ENCODE measurements at regions not wholly inside any gene's neighbourhood (a gene's known extent, or its start where the extent isn't known, plus 50 kb on each side); places are given as distances from the start of the nearest gene placed in this dataset.
"Not testable (repeated sequence)": the region's sequence is repeated elsewhere in the genome, so short reads cannot be mapped to it uniquely, and the experiment has no call there.

DNA sequence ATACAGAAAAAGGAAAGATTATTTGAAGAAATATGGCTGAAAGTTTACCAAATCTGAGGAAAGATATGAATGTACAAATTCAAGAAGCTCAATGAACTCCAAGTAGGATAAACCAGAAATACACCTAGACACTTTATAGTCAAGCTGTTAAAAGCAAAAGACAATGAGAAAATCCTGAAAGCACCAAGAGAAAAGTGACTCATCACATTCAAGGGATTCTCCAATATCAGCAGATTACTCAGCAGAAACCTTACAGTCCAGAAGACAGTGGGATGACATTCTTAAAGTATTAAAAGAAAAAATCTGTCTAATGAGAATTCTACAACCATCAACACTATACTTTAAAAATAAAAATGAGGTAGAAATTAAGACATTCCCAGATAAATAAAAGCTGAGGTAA lies 223.8 kb upstream of the ZCCHC13 start:
- Histone ChIP-seq H3K9me3 (replicated peaks in 1 of 11) (peaks cover 33 to 56% (median 38%) of the 10 kb centered on the region in 11 experiments), H3K36me3 (peaks cover 0 to 15% (median 0%) of the 10 kb centered on the region in 11 experiments; a peak in 5 of 22 replicates), H3K4me3 (no peak overlapping the region), H3K4me2 (no peak overlapping the region), H3K4me1 (no peaks in the 10 kb centered on the region), H4K20me1 (no peaks in the 10 kb centered on the region), H3K27ac (no peak overlapping the region), H3K9ac (no peak overlapping the region), H3K27me3 (no peaks in the 10 kb centered on the region)
- no peak for TF ChIP-seq Cebpa-rat (IDR thresholded peaks at IDR 0.05)

DNA sequence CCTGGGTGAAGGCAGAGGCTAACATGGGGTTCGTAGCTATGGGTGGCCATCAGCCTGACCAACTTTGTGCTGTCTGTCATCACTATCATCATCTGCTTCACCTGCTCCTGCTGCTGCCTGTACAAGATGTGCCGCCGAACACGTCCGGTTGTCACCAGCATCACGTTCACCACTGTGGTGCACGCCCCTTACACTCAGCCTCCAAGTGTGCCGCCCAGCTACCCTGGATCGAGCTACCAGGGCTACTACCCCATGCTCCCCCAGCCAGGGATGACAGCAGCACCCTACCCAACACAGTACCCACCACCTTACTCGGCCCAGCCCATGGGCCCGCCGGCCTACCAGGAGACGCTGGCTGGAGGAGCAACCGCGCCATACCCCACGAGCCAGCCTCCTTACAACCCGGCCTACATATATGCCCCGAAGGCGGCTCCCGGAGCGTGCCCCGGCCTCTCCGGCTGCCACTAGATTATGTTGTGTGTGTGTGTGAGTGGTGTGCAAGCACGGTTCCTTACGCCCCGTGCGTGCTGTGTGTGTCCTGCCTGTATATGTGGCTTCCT lies 213.4 kb upstream of the XIST start:
- peaks cover 0 to 8% (median 4%) of the 10 kb centered on the region in 10 experiments; a peak in 7 of 20 replicates for H3K4me1 ChIP-seq
- H3K27ac ChIP-seq: no peak overlapping the region
- no peaks in the 10 kb centered on the region for H4K20me1 ChIP-seq
- H3K9me3 ChIP-seq (replicated peaks in 1 of 11): peaks cover 0 to 16% (median 9%) of the 10 kb centered on the region in 11 experiments; a peak in 14 of 22 replicates
- no peak overlapping the region for H3K4me2 ChIP-seq
- no peak for TF ChIP-seq Cebpa-rat (IDR thresholded peaks at IDR 0.05)
- H3K9ac ChIP-seq: no peak overlapping the region
- no peaks in the 10 kb centered on the region for H3K27me3 ChIP-seq
- H3K36me3 ChIP-seq: peaks cover 0 to 8% (median 0%) of the 10 kb centered on the region in 11 experiments; a peak in 1 of 22 replicates
- no peak overlapping the region for H3K4me3 ChIP-seq

DNA sequence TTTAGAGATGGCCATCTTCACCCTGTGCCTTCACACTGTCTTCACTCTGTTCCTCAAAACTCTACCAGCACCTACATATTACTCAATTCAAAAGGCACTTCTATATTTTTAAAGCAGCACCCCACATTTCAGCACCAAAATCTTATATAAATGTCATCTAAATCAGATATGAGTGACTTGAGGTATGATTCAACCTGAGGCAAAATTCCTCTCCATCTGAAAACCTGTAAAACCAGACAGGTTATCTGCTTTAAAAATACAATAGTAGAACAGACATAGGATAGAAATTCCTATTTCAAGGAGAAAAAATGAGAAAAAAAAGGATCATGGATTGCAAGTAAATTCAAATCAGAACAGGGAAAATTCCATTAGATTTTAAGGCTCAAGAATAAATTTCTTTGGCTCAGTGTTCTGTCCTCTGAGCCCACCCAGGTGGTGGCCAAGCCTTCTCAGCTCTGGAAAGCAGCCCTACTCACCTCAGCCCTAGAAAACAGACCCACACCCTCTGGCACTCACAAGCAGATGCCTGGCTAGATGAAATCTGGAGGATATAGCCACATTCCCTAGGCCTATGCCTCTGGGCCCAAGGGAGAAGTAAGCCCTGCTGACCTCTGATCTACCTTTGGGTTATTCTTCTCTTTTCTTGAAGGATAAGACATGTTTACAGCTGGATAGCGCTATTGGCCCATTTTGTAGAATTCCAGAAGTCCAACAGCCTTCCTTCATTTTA lies 211.1 kb upstream of the XIST start:
- Histone ChIP-seq H3K27ac (no peak overlapping the region), H4K20me1 (no peaks in the 10 kb centered on the region; a peak in 1 of 22 replicates), H3K27me3 (no peaks in the 10 kb centered on the region), H3K9me3 (replicated peaks in 1 of 11) (peaks cover 0 to 9% (median 5%) of the 10 kb centered on the region in 11 experiments; a peak in 12 of 22 replicates), H3K4me1 (peaks cover 0 to 5% (median 0%) of the 10 kb centered on the region in 10 experiments; a peak in 5 of 20 replicates), H3K4me2 (no peak overlapping the region), H3K36me3 (no peaks in the 10 kb centered on the region), H3K9ac (no peak overlapping the region), H3K4me3 (no peak overlapping the region)
- TF ChIP-seq Cebpa-rat (IDR thresholded peaks at IDR 0.05): no peak

DNA sequence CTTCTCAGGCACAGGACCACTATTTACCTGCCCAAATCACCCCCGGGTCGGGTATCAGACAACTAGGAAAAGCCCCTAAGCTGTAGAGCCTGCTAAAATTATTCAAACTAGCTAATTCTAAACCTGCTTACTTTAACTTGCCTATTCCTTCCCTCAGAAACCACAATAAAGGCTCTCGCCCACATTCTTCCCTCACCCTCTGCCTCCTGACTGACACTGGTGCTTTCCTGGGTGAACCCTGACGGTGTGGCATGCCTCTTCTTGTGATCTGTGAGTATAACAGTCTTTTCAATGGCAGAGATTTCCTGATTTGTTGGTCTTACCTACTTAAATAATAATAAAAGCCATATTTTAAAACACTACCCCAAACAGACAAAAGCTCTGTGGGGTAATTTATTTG lies 209.4 kb upstream of the XIST start:
- no peak overlapping the region for H3K4me3 ChIP-seq
- H3K36me3 ChIP-seq: no peaks in the 10 kb centered on the region
- H3K9ac ChIP-seq: no peak overlapping the region
- H3K27ac ChIP-seq: no peak overlapping the region
- H3K27me3 ChIP-seq: no peaks in the 10 kb centered on the region
- H3K4me1 ChIP-seq: peaks cover 0 to 5% (median 0%) of the 10 kb centered on the region in 10 experiments; a peak in 5 of 20 replicates
- H4K20me1 ChIP-seq: no peaks in the 10 kb centered on the region; a peak in 1 of 22 replicates
- no peaks in the 10 kb centered on the region; a peak in 1 of 22 replicates for H3K9me3 ChIP-seq (replicated peaks in 1 of 11)
- peak overlapping the region in 3 of 11 experiments; percentile 3 to 45 (median 4); a peak in 3 of 22 replicates for H3K4me2 ChIP-seq
- TF ChIP-seq Cebpa-rat (IDR thresholded peaks at IDR 0.05): no peak

DNA sequence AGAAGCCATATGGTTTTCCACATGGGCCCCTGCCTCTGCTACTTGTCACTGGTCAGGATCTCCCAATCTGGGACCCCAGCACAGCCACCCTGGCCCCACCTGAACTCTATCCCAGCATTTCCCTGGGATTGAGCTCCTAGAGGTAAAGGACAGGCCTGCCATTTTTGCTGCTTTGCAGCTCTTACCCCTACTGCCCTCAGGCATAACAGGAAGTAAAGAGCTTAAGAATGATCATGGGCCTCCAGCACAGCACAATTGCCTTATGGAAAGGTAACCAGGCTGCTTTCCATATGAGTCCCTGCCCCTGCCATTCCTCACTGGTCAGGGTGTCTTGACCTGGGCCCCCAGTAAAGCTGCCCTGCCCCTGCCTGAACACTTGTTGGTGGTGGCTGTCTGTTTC lies 196.6 kb upstream of the XIST start:
- Histone ChIP-seq H3K9ac (no peak overlapping the region), H4K20me1 (no peaks in the 10 kb centered on the region), H3K4me2 (no peak overlapping the region), H3K9me3 (replicated peaks in 1 of 11) (peaks cover 34 to 65% (median 48%) of the 10 kb centered on the region in 11 experiments), H3K4me1 (no peaks in the 10 kb centered on the region), H3K4me3 (no peak overlapping the region), H3K27ac (no peak overlapping the region), H3K27me3 (no peaks in the 10 kb centered on the region; a peak in 1 of 22 replicates), H3K36me3 (peaks cover 0 to 8% (median 0%) of the 10 kb centered on the region in 11 experiments; a peak in 4 of 22 replicates)
- no peak for TF ChIP-seq Cebpa-rat (IDR thresholded peaks at IDR 0.05)

GRCh38 chrX:74034066-74034465 lies 181.6 kb upstream of the XIST start:
- H3K9me3 ChIP-seq (replicated peaks in 1 of 11): peaks cover 0 to 21% (median 6%) of the 10 kb centered on the region in 11 experiments; a peak in 10 of 22 replicates
- H3K27me3 ChIP-seq, H3K36me3 ChIP-seq, H3K4me3 ChIP-seq, H3K27ac ChIP-seq, H4K20me1 ChIP-seq, H3K4me2 ChIP-seq, H3K9ac ChIP-seq, H3K4me1 ChIP-seq: not testable (repeated sequence)

DNA sequence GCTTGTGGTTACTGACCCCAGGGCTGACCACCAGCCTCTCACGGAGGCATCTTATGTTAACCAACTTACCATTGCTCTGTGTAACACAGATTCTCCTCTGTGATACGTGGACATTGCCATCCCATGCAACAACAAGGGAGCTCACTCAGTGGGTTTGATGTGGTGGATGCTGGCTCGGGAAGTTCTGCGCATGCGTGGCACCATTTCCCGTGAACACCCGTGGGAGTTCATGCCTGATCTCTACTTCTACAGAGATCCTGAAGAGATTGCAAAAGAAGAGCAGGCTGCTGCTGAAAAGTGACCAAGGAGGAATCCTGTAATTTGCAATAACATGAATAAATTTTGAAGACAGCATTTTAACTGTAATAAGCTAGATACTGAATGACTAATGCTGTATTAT lies 179.0 kb upstream of the XIST start:
- not testable (repeated sequence) for H3K9ac ChIP-seq, H4K20me1 ChIP-seq, H3K27ac ChIP-seq, H3K4me1 ChIP-seq, H3K4me3 ChIP-seq, H3K36me3 ChIP-seq, H3K27me3 ChIP-seq, H3K4me2 ChIP-seq
- H3K9me3 ChIP-seq (replicated peaks in 1 of 11): peaks cover 0 to 19% (median 5%) of the 10 kb centered on the region in 11 experiments; a peak in 8 of 22 replicates

DNA sequence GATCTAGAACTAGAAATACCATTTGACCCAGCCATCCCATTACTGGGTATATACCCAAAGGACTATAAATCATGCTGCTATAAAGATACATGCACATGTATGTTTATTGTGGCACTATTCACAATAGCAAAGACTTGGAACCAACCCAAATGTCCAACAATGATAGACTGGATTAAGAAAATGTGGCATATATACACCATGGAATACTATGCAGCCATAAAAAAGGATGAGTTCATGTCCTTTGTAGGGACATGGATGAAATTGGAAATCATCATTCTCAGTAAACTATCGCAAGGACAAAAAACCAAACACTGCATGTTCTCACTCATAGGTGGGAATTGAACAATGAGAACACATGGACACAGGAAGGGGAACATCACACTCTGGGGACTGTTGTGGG lies 178.3 kb upstream of the XIST start:
- not testable (repeated sequence) for H4K20me1 ChIP-seq, H3K27me3 ChIP-seq, H3K27ac ChIP-seq, H3K36me3 ChIP-seq, H3K9ac ChIP-seq, H3K4me3 ChIP-seq, H3K4me2 ChIP-seq, H3K4me1 ChIP-seq
- peaks cover 0 to 22% (median 8%) of the 10 kb centered on the region in 11 experiments; a peak in 15 of 22 replicates for H3K9me3 ChIP-seq (replicated peaks in 1 of 11)

GRCh38 chrX:74025145-74025544 lies 172.6 kb upstream of the XIST start:
- not testable (repeated sequence) for H3K9ac ChIP-seq, H3K4me3 ChIP-seq, H4K20me1 ChIP-seq, H3K27ac ChIP-seq, H3K36me3 ChIP-seq, H3K27me3 ChIP-seq, H3K4me2 ChIP-seq
- Histone ChIP-seq H3K9me3 (replicated peaks in 1 of 11) (peaks cover 25 to 45% (median 29%) of the 10 kb centered on the region in 11 experiments), H3K4me1 (peaks cover 0 to 16% (median 10%) of the 10 kb centered on the region in 10 experiments; a peak in 10 of 20 replicates)

Measured in BLaER1 treated with 17β-estradiol and CSF1 and Interleukin-3, amounts not matched to agents 10 nM and 100 nM (cell line).